GM12891 (cell line): ENCODE measurements at regions not wholly inside any gene's neighbourhood (a gene's known extent, or its start where the extent isn't known, plus 50 kb on each side); places are given as distances from the start of the nearest gene placed in this dataset.

Source experiments
- POLR2A ChIP-seq: IDR thresholded peaks from 2 replicates; pipeline ENCODE4 v1.6.1; 2011; ENCODE audit warnings: low read depth, low read length, control low read depth
- POLR2AphosphoS5 ChIP-seq: IDR thresholded peaks from 2 replicates; pipeline ENCODE4 v1.6.1; 2011; ENCODE audit warnings: low read depth, low read length, control low read depth
- SPI1 ChIP-seq: IDR thresholded peaks from 2 replicates; pipeline ENCODE4 v1.6.1; 2011; ENCODE audit warnings: low read depth, low read length, control low read depth
- TAF1 ChIP-seq: IDR thresholded peaks from 2 replicates; pipeline ENCODE4 v1.6.1; 2011; ENCODE audit warnings: low read depth, low read length, control low read depth

- TF ChIP-seq POLR2AphosphoS5, result no peak
- TF ChIP-seq POLR2A, result no peak
- no peak for TF ChIP-seq TAF1
- TF ChIP-seq SPI1, result no peak
Measured at GRCh38 chr9:87068177-87068840, 121.0 kb upstream of the GAS1 start.
